SW480 (cell line): ENCODE measurements at regions not wholly inside any gene's neighbourhood (a gene's known extent, or its start where the extent isn't known, plus 50 kb on each side); places are given as distances from the start of the nearest gene placed in this dataset.
A peak's percentile ranks its signal among the peaks of the same experiment; 100 is the strongest.

Source experiments
- DNase-seq: peaks from one replicate; pipeline ENCODE4 v3.0.0-alpha.2; 2016; ENCODE audit warnings: low spot score

DNA sequence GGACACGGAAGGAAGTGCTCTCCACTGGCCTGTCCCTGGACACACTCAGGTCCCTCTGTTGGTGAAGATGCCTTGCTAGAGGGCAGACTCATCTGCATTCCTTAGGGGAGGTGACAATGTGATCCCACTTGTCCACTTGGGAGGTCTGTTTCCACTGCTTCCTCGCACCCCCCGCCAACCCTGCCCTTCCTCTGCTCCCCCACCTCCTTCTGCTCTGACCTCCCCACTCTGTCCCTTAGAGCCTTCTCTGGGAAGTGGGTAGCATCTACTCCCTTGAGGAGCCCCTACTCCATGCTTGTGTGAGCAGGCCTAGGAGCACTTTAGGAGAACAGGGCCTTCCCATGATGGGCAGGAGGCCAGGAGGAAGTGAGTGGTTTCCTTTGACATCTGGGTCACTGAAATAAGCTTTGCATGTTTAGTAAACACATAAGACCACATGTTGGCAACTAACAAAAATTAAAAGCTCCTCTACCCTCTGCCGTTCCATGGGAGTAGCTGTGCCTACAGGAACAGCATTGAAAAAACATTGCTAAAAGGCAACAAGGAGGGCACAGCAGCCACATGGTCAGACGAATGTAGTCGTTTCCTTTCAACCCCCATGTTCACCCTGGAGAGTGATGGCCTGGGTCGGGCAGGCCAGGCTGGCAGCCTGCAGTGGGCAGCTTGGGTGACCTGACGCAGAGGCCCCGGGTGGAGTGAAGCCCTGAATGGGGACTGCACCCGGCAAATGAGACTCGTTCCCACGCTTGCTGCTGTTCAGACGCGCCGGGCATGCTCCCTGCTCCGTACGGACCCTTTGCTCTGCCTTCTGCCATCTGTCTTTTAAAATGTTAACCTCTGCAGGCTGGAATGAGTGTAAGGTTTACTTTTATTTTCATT lies 634.0 kb downstream of the IRX1 start:
- no peak for DNase-seq

DNA sequence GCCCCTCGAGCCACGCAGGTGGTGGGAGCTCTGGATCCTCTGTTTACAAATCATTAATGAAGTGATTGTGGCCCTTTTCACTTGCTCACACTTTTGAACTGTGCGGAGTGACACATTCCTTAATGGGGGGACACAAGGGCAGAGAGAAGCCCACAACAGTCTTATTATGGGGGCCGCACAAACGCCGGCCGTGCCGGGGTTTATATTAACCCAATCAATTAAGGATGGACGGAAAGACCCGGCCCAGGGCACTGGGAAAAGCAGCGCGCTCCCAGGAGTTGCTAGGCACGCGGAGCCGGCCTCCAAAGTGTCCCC lies 634.8 kb downstream of the IRX1 start:
- DNase-seq: no peak

DNA sequence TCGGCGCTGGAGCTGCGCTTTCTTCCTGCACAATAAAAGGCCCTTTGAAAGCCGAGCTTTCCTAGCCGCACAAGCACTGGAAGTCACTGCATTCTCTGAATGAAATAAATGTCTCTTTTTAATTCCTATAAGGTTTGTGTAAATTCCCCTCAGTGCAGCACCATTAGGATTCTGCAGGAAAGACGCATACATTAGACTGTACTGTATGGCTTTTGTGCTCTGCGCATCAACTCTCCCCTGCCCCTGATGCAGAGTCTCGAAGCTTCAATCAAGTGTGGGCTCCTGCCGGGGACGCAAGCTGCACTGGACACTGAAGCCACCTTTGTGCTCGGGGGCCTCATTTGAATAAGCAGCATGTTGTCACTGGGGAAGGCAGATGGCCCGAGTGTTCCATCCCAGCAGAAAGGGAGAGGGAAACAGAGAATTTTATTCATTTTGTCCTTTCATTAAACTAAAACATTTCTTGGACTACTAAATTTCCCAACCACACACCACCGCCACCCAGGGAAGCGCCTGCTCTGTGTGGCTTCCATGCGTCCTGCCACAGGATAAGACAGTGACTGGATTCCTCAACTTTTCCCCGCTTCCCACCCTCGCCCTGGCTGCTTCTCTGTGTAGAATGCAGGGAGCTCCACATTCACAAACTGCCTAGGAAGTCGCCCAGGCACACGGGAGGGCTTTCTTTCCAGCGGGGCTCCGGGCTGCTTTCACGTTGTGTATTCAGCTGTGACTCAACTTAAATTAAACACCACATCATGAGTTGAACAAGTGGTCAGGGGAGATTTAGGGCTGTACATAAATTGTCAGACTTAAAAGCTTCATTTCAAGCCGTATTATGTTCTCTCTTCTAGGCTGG lies 635.4 kb downstream of the IRX1 start:
- no peak for DNase-seq

DNA sequence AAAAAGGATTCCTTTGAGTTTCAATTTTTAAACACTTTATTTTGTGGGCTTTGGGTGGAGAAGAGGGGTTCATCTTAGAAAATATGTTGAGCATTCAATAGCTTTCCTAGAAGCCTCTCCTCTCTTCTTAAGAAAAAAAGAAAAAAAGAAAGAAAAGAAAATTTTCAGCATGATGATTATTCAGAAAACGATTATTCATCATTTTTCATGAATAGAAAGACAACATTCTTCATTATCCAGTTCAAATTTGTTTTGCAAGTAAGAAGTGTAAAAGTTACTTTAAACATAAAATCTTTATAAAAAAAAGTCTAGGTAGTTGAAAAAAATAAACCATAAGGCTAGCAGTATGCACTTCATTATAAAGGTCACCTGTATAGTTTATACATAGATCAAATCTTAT lies 636.5 kb downstream of the IRX1 start:
- DNase-seq: no peak

DNA sequence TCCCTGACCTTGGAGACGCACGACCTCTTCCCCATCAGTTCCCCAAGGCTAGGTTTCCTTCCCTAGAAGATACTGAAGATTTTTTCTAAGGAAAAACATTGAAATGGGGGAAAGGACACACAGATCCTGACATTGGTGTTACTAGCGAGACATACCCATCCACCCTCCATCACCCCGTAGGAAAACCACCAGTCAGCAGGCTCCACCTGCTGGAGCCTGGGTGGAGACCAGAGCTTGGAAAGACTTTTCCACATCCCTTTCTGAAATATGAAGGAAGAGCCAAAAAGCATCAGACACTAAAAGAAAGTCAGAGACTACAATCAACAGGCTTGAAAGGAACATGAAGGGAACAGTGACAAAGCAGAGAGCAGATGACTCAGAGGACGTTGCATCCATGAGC lies 638.0 kb downstream of the IRX1 start:
- peak; percentile 14 for DNase-seq

- DNase-seq: no peak
Observed at GRCh38 chr5:4243479-4244264, 648.0 kb downstream of the IRX1 start.

- DNase-seq: no peak
Observed at GRCh38 chr5:4244306-4244705, 648.7 kb downstream of the IRX1 start.

DNA sequence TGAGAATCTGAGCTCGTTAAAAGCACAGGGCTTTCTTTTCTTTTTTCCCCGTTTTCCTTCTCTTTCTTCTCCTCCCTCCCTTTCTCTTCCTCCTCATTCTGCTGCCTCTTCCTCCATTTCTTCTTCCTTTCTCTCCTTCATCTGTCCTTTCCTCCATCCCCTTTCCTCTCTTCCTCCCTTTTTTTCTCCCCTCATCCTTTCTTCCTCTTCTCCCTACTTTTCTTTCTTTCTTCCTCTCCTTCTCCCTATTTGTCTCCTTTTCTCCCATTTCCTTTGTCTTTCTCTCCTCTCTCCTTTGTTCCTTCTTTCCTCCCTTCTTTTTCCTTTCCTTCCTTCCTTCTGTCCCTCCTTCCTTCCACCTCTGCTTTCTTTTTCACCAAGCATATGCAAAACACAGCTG lies 649.4 kb downstream of the IRX1 start:
- DNase-seq: no peak

DNA sequence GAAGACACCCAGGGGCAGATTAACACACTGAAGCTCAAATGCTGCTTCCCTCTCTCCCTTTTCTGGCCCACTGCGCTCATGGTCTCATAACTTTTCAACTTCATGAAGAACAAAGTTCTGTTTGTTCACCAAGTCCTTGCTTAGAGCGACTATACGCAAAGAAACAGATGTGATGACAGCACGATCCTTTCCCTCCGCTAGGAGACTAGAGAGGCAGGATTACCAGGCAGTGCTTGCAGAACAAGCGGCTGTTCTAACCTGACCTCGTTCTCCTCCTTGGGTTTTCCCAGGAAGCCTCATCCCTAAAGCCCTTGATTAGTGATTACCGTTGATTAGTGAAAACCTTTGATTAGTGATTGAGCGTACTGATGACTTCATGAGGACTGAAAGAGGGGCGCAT lies 649.9 kb downstream of the IRX1 start:
- no peak for DNase-seq

GRCh38 chr5:4246447-4246846 lies 650.8 kb downstream of the IRX1 start:
- DNase-seq: no peak

DNA sequence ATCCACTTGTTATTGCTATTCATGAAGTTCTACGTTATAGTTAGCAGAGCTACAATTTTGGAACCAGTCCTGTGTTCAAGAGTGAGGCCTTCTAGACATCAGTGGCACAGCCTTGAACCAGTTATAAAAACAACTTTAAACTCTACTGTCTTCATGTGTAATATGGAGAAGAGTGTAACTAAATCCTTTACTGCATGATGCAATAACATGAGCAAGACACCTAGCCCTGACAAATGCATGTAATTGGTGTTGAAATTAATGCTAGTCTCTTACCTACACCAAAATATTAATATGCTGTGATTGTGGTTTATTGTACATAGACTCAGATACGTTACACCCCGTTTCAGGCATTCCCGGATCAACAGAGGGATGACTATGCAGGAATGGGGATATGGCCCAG lies 654.6 kb downstream of the IRX1 start:
- DNase-seq: no peak

DNA sequence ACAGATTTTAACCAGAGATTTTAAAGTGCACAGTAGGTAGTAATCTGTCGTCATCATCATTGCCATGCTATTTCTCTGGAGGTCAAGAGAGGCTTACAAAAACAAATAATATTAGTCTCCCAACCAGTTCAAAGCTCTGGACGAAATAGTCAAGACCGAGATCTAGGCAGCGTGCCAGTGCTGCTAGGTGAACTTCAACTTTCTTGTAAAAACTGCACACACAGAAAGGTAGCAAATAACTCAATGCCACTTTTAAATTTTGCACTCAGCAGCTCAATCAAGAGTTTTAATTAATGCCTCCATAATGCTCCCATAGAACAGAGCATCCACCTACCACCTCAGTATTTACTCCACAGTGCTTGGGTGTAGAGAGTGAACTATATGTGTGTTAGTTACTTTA lies 656.8 kb downstream of the IRX1 start:
- no peak for DNase-seq

GRCh38 chr5:4254736-4255135 lies 659.1 kb downstream of the IRX1 start:
- DNase-seq: no peak

DNA sequence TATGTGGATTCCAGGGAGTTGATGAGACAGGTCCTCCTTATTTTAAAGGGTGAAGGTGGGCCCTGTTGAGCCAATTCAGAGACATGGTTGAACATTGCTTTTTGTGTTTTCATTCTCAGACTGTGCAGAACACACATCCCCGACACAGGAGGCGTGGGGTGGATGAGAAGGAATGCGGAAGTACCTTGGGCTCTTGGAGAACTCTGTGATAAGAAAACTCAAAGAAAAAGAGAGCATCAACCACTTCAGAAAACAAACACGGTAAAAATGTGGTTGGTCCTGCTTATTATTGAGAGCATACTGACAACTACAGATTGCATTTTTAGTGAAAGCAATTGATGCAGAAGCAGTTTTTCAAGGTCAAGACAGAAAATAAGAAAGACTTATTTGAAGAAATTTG lies 659.8 kb downstream of the IRX1 start:
- DNase-seq: no peak

GRCh38 chr5:4258170-4258569 lies 662.5 kb downstream of the IRX1 start:
- DNase-seq: no peak

DNA sequence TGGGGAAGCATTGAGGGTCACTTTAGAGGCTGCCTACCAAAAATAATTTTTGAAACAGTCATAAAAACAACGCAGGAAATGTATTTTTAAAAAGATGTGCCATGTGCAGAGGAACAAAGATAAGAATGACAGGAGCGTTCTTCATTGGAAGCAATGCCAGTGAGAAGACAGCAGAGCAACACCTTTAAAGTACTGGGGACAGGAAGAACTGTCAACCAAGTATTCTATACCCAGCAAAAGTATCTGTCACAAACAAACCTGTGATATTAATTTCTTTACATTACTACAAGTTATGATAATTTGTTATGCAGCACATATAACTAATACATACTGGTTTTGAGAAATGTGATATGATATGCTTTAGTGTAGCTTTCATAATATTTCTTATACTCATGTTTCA lies 675.6 kb downstream of the IRX1 start:
- DNase-seq: no peak

GRCh38 chr5:4275232-4275631 lies 679.6 kb downstream of the IRX1 start:
- no peak for DNase-seq

DNA sequence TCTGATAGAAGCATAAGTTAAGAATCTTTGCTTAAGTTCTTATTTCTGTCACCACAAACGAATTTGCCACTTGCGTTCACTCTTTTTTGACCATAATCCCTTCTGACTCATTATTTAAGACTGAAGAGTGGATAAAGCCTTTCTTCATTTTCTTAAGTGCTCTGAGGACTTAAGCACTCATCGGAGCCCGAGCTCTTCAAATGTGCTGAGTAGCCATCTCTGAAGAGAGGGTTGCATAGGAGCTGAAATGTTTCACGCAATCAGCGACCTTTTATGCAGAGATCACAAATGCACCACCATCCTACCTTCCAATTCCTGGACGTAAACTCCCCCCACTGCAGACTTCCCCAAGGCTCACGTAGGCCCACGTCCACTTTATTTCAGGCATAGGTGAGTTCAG lies 699.2 kb downstream of the IRX1 start:
- no peak for DNase-seq

DNA sequence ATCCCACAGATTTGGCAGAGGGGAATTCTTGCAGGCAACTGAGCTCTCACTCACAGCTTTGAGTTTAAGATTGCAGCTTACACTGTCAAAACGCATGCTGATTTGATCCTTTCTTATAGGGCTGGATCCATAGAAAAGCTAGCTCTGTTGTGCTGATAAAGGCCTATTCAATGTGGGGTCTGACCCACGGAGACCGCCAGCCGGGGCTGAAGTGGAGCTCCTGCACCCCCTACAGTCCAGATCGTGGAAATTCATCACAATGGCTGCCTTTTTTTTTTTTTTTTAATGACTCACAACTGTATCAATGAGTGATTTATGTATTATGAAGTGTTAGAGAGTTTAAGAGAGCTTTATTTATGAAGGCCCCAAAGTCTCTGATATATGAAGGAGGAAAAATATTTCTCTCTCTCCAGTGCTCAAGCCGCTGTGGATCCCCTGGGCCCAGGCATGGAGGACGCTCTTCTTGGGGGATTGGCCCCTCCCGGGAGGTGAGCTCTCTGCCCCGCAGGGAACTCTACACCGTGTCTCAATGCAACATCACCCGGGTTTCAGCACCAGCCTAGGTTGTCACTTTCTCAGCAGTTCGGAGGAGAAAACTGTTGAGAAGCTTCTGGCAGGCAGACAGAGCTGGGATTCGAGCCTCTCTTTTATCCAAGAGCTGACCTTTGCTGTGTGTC lies 700.2 kb downstream of the IRX1 start:
- DNase-seq: peak; percentile 38

DNA sequence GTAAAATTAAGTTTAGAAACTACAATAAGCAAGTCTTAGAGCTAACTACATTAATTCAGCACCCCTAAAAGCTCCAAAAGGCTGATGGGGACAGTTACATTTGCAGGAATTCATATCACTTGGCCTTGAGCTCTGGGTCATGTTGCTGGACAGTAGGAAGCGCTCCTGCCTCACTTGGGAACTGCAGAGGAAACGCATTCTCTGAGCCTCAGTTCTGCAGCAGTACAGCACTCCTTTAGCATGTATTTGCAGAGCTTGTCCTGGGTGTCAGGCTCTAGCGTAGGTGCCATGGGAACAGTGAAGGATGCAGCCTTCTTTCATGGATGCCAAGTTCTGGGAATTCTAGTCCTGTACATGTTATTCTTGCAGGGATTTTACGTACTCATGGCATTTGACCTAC lies 710.4 kb downstream of the IRX1 start:
- no peak for DNase-seq

DNA sequence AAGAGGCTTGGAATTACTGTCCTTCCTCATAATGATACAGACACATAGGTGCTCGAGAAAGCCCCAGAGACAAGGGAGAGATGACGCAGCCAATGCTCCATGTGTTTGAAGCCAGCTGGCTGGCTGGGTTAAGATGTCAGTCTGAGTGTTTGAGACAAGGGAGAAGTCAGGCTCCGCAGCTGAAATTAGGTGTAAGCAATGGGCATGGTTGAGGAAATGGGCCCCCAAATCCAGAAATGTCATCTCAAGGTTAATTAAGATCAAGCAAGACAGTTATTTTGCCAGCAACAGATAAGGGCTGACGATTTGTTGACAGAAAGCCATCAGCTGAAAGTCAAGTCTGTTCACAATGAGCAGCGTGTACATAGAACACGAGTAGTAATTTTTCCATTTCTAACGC lies 713.4 kb downstream of the IRX1 start:
- no peak for DNase-seq

DNA sequence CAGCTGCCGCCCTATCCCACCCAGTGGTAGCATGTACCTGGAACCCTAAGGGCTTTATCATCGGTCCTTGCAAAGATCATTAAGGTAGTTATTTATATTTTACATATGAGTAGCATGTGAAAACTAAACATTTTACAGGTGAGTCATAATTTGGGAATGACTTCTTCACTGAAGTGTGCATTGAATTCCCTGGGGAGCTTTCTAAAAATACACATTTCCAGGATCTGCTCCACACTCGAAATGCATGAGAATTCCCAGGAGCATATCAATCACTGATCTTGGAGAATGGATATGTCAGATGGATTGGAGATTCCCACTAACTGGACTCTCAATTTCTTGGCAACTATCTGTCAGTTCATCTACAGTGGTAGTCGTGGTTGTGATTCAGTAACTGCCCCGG lies 717.5 kb downstream of the IRX1 start:
- DNase-seq: peak; percentile 5
